ENCODE measurements at regions not wholly inside any gene's neighbourhood (a gene's known extent, or its start where the extent isn't known, plus 50 kb on each side); places are given as distances from the start of the nearest gene placed in this dataset.

DNA sequence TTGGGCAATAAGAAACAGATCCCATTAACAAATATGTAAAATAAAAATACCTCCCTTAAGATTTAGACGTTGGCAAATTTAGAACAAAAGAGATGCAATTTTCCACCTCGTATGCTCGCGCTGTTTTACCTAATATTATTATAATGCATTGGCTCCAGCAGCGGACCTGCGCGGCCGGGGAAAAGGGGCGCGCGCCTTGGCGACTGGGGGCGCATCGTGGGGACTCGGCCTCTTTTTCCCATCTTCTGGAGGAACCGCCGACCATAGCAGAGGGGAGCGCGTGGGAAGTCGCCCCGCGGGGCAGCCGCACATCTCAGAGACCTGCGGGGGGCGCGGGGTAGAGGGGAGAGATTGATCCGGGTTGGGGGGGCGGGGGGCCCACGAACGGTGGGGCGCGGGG, 139.4 kb upstream of the MKI67 start:
- TF ChIP-seq CTCF (IDR thresholded peaks at IDR 0.05): no peak
- no peak for TF ChIP-seq EZH2phosphoT487 (IDR thresholded peaks at IDR 0.05)
- no peak for TF ChIP-seq EZH2 (IDR thresholded peaks at IDR 0.05)
